ENCODE measurements at regions not wholly inside any gene's neighbourhood (a gene's known extent, or its start where the extent isn't known, plus 50 kb on each side); places are given as distances from the start of the nearest gene placed in this dataset.

GRCh38 chr12:45587012-45587411 is 142.5 kb upstream of the ARID2 start:
- no peak for DNase-seq (ENCODE audit: low read depth)

DNA sequence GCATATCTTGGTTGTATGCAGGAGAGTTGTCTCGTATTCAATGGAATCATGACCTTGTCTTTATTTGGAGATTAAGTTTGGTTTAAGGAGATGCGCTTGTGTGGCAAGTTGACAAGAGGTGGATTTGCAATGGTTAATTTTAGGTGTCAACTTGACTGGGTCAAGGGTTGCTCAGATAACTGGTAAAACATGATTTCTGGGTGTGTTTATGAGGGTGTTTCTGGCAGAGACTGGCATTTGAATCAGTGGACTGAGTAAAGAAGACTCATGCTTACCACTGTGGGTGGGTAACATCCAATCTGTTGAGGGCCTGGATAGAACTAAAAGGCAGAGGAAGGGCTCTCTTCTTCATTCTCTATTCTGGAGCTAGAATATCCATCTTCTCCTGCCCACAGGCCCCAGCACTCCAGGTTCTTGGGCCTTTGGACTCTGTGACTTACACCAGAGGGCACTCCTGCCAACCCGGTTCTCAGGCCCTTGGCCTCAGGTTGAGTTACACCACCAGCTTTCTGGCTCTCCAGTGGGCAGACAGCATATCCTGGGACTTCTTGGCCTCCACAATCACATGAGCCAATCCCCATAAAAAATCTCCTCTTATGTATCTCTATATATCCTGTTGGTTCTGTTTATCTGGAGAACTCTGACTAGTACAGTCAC is 141.5 kb upstream of the ARID2 start:
- no peak for DNase-seq (ENCODE audit: low read depth)

GRCh38 chr12:45590646-45591045 is 138.9 kb upstream of the ARID2 start:
- DNase-seq (ENCODE audit: low read depth): no peak

GRCh38 chr12:45591635-45592034 is 137.9 kb upstream of the ARID2 start:
- no peak for DNase-seq (ENCODE audit: low read depth)

DNA sequence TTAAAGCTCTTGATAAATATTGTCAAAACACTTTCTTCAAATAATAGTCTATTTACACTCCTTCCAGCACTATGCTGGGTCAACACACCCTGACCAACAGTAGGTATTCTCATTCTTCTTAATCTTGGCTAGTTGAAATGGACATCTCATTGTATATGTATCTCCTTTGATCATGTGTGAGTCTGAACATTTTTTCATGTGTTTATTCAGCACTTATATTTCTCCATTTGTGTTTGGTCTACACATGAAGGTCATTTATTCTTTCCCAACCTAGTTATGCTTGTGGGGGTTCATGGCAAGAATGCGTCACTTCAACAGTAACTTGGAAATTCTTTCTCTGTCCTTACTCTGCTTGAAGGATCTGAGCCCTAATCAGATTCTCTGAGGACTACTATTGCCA is 133.1 kb upstream of the ARID2 start:
- no peak for DNase-seq (ENCODE audit: low read depth)

- DNase-seq (ENCODE audit: low read depth): no peak
Observed at GRCh38 chr12:45598336-45598735, 131.2 kb upstream of the ARID2 start.

GRCh38 chr12:45598761-45599160 is 130.7 kb upstream of the ARID2 start:
- no peak for DNase-seq (ENCODE audit: low read depth)

- DNase-seq (ENCODE audit: low read depth): no peak
Observed at GRCh38 chr12:45599196-45599595, 130.3 kb upstream of the ARID2 start.

DNA sequence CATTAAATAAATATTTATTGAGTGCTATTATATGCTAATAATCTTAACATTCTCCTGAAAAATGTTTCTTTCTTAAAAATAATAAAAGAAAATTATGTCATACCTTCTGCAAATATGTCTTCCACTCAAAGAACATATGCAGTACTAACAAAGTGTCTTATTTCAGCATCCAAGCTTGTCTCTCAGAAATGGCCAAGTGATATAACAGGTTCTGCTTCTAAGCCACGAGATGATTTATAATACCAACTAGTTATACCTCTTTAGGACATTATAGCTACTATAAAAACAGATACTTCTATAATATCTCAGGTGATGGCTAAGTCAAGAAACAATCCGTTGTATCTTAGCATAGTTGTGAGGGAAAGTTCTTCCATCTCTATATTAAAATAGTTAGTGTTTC is 128.1 kb upstream of the ARID2 start:
- DNase-seq (ENCODE audit: low read depth): no peak

DNA sequence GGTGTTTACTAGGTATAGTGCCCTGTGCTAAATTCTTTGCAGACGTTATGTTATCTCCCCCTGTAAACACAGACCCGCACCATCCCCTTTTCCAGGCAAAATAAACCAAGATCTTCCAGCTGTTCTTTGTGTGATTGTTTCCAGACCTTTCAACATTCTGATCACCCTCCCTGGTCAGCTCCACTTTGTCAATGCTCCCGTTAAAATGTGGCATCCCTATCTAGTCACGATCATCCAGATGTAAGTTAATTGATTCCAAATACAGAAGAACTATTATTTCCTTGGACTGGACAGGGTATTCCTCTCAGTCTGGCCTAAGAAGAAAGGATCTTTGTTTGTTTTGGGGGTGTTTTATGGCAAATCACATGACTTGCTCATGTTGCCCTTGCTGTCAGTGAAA is 127.6 kb upstream of the ARID2 start:
- DNase-seq (ENCODE audit: low read depth): no peak

DNA sequence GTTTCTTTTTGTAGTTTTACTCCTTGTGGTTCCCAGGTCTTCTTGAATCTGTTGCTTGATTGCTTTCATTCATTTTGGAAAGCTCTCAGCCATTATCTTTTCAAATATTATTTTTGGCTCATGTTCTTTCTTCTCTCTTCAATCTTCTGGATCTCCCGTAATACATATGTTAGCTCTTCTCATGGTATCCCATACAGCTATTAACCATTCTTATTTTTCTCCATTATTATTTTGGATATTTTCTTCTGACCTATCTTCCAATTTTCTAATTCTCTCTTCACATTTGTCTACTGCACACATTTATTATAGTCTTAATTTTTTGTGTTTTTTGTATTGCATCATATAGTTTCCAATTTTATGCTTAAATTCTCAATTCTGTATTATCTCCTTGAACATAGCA is 123.9 kb upstream of the ARID2 start:
- DNase-seq (ENCODE audit: low read depth): no peak

DNA sequence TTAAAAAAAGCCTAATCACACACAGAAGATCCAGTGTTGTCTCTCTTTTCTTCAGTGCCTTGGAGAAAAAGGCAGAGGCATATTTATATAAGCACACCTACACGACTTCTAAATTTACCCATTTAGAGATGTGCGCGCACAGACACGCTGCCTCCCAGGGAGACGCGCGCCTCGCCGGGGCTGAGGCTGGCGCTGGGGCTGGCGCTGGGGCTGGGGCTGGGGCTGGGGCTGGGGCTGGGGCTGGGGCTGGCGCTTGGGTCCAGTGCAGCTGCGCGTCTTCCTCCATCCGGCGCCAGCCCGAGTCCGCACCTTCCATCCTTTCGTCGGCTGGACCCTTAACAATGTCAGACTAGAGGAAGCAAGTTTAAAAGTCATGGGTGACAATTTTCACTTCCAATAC is 118.4 kb upstream of the ARID2 start:
- no peak for DNase-seq (ENCODE audit: low read depth)

DNA sequence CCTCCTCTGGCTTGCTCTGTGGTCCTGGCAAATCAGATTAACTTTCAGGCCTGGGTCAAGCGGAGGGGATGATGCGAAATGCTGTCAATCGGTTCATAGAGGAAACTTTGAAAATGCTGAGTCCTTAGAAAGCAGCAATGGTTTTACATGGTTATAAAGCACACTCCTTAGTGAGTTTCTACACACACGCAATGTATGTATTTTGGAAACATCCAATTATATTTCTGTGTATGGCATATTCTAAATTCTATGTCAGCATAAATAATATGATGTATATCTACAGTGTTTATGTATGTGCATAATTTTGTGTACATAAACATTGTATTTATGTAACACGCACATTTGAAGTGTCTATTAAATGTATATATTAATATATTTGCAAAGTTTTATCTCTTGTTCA is 118.0 kb upstream of the ARID2 start:
- no peak for DNase-seq (ENCODE audit: low read depth)

GRCh38 chr12:45612044-45612794 is 117.3 kb upstream of the ARID2 start:
- DNase-seq (ENCODE audit: low read depth): no peak

GRCh38 chr12:45613296-45613695 is 116.2 kb upstream of the ARID2 start:
- no peak for DNase-seq (ENCODE audit: low read depth)

GRCh38 chr12:45613855-45614254 is 115.7 kb upstream of the ARID2 start:
- no peak for DNase-seq (ENCODE audit: low read depth)

DNA sequence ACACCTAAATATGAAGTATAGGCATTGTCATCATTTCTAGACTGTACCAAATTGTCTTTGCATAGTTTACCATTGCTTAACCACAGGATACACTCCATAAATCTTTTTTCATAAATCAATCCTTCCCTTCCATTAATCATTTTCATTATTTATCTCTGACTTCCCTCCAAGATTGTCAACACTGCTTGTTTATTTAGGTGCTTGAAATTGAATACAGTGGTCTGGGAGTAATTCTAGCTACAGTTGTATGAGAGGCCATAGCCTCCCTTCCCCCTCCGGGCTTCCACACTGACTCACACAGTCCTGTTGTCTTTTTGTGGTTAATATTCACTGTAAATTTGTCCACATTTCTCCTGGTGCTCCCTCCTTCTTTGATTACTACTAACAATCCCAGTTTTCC is 114.2 kb upstream of the ARID2 start:
- DNase-seq (ENCODE audit: low read depth): no peak

GRCh38 chr12:45619736-45620135 is 109.8 kb upstream of the ARID2 start:
- no peak for DNase-seq (ENCODE audit: low read depth)

DNA sequence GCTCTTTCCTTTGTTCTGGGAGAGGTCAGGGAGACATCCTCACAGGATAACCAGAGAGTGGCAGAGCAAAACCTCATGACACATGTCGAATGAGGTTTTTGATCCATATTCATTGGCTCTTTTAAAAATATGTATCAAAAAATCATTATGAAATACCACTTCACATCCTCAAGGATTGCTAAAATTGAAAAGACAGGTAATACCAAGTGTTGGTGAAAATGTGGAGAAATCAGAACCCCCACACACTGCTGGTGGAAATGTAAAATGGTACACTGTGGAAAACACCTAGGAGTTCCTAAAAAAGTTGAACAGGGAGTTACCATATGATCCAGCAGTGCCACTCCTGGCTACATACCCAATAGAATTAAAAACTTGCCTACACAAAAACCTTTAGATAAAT is 107.8 kb upstream of the ARID2 start:
- no peak for DNase-seq (ENCODE audit: low read depth)

DNA sequence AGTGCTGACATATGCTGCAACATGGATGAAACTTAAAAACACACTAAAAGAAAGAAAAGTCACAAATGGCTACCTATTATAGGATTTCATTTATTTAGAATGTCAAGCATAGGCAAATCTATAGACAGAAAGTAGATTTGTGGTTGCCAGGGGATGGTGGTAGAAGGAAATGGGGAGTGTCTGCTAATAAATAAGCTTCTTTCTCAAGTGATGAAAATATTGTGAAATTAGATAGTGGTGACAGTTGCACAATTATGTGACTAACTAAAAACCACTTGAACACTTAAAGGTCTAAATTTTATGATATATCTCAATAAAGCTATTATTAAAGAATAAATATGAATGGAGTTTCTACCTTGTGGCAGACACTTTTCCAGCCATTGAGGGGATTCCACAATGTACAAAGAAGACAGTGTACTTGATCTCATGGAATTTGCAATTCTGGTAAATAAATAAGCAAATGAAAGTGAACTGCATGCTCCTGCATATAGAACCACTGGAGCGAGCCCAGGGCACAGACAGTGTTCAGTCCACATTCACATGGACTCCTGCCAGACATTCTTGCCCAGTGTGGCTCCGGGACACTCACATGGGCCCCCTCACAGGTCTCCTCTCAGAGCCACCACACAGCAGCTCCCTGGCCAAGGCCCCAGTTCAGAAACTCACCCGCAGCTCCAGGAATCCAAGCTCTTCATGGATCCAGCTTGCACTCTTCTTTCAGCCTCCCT is 107.1 kb upstream of the ARID2 start:
- no peak for DNase-seq (ENCODE audit: low read depth)

- no peak for DNase-seq (ENCODE audit: low read depth)
Observed at GRCh38 chr12:45623221-45623620, 106.3 kb upstream of the ARID2 start.

DNA sequence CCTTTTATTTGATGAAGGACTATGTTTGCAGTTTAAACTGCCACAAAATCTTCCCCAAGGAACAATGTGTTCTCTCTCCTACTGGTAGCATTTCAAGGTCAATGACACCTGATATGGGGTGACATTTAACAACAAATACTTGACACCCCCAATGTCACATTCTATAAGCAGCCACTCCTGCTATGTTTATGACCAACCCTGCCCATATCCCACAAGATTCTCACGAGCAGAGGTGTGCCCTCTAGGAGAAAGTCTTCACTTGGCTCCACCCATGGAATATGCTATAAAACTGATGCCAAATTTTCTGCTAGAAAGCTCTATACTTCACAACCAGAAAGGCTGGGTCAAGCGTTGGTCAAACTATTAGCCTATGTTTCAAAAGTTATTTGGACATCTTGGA is 105.6 kb upstream of the ARID2 start:
- DNase-seq (ENCODE audit: low read depth): no peak

DNA sequence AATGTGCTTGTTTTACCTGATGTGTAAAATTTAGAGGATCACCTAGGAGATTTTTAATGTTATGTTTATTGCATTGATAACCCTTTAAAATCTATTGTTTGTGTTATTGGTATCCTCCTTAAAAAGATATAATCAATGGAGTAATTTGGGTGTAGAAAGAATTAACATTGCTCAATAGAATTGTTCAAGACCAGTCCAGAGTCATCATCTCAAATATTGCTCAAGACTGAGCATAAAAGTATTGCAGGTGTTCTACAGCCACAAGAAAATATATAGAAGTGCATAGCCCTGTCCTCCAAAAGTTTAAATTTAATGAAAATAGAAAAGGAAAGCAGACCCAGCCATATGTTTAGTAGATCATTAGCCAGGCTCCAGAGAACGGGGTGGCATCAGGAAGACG is 102.5 kb upstream of the ARID2 start:
- no peak for DNase-seq (ENCODE audit: low read depth)
